HG03521 (cell line): ENCODE measurements at regions not wholly inside any gene's neighbourhood (a gene's known extent, or its start where the extent isn't known, plus 50 kb on each side); places are given as distances from the start of the nearest gene placed in this dataset.

Source experiments
- ATAC-seq: cut with Tn5 transposase; IDR thresholded peaks from one replicate; pipeline ENCODE4 v1.9.1; 2021; ENCODE audit warnings: mild to moderate bottlenecking, moderate library complexity; ENCODE audit not compliant: unreplicated experiment

DNA sequence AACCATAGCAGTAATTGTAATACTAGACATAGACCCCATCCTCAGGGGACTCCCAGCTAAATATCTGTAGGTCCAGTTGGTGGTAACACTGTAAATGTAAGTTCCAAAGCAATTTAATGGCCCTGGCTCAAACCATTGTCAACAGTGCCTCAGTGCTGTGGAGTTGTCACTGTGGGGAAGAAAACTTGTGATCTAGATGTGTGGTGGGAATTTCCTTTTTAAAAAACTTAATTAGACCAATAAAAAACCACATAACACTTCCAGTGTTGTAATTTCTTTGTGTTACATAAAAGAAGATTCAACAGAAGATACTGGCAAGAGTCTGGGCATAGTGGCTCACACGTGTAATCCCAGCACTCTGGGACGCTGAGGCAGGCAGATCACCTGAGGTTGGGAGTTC, 138.6 kb upstream of the UMPS start:
- ATAC-seq: no peak

DNA sequence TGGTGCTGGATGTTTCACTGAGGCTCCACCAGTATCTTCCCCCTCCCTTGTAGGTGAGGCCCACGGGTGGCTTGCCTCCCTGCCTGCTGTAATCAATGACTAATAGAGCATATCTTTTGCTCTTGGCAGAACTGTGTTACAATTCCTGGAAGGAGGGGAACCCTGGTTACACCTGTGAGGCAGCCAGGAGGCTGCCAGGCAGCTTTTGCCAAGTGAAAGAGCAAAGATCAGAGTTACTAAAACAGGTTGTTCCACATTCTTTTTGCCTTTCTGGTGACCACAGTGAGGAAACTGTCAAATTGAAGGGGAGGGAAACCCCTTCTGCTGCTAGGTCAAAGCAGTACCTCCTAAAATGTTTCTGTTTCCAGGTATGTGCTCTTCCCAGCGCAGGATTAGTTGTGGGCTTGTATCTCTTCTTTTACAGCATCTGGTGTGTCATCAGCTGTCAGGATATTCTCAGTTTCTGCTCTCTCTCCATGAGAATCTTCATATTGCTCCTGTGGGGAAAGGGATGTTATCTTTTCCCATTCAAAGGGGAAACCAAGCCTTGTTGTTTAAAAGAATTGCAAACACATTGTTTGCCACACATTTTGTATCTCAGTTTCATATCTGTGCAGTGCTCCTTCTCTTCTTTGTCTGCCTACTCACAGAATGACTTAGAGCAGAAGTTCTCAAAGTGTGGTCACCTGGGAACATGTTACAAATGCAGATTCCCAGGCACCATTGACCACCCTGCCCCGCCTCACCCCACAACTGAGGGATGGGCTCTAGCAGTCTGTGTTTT, 137.4 kb upstream of the UMPS start:
- ATAC-seq: peak; percentile 51

DNA sequence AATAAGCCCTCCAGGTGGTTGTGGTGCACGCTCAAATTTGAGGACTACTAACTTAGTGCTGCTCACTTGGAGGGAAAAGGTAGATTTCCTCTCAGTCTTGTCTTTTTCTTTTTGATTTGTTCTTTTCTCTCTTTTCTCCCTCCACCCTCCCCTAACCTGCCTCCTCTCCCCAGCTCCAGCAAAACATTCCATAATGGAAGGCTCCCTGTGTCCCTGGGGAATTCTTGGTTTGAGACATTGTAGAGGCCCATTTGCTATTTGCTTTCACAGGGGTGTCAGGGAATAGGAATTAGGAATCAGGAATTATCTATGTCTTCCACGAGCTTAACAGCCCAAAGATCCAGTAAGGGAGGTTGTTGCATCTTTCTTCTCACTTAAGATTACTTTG, 136.8 kb upstream of the UMPS start:
- ATAC-seq: no peak

DNA sequence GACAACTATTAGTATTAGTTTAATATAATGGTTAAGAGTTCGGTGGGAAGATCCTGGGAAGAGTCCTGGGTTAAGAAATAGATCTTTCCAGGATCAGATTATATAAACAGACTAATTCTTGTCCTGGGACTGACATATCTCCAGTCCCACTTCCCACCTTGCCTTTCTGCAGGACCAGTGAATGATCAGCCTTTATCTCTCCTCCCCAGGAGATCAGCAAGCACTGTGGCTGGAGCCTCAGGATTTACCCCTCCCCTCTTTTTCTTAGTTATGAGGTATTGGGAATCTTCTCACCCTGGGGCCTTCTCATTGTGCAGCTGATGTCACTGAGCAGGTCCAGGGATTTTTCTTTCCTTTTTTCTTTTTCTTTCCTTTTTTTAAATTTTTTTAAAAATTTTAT, 135.7 kb upstream of the UMPS start:
- ATAC-seq: no peak

DNA sequence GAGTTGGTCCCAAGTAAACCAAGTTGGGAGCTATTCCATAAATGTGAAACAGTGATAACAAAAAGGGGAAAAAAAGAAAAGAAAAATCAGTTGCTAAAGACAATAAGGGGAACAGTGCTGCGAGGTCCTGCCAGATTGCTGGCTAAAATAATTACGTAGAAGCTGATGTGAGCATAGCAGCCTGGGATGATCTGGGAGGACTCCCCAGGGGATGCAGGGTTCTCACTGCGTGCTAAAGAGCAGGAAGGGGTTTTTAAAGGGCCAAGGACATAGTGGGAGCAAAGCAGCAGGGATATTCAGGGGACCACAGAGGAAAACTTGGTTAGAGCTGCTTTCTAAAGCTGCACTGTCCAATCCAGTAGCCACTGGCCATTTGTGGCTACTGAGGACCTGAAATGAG, 133.0 kb upstream of the UMPS start:
- ATAC-seq: no peak

DNA sequence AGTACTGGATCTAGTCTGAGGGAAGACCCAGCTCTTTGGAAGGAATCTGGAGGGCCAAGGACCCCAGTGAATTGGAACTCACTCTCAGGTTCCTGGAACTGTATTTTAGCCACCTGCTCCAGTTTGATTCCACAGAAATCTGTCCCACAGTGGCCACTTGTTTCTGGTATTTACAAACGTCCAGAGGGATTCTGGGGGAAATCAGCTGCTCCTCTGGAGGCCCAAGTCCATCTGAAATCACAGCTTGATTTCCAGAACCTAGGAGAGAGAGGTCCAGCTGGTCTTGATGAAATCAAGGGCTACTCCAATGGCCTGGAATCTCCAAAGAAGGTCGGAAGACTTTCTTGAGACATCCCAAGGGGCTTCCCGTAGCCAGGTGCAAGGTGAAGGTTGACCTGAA, 132.3 kb upstream of the UMPS start:
- ATAC-seq: no peak

DNA sequence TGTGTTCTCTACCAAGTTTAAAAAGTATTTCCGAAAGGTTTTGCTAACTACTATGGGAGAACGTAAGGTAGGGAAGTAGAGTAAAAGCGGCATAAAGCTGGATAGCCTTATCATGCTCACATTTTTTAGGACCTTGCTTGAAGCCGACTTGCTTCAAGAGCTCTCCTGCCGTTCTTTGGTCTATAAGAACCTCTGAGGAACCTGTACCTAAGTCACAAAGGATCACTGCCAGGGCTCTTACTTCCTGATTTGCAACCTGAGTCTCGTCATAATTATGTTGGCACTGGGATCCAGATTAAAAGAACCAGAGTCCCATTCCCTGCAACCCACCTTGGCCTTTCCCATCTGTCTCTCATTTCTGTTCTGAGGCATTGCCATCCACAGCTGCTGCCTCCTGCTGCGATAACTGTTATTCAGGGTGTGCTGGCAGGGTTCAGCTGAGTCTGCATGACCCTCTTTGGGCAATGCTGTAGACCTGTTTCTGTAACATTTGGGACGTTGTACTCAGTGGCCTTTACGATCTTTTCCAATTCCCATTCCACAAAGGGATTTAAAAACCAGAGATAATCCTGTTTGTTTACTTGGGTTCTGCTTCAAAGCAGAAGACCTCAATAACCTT, 131.0 kb upstream of the UMPS start:
- no peak for ATAC-seq

DNA sequence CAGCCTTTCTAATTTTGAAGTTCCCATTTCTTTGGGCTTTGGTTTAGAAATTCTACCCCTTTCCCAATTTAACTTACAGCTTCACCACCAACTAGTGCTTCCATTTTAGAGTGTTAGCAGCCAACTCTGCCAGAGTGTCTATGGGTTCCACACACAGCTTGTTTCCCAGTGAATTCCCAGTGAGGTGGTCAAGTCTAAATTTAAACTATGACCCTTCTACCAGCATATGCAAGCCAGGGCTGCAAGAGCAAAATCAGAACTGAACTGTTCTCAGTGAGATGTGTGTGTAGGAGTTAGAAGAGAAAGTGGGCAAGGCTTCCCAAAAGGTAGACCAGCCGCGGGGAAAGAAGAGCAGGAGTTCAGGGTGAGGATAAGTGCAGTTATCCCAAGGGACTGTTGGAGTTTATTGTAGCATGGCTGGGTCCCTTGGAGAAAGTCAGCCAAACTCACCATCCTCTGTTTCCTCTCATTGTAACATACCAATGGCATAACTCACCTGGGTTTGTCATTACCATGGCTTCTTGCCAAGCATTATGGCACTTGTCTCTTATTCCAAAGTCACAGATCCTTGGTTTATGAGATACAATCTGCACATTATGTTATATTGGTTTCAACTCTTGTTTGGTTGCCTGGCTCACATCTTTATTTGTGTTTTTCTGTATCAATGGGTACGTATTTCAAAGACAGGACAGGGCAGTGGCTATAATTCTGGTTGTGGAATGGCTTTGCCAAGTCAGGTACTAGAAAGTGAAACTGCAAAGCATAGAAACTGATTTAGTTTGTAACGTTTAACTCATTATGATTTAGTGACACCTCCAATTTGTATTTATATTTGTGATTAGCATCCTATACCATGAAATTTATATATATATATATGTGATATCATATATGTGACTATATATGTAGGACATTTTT, 130.2 kb upstream of the UMPS start:
- ATAC-seq: no peak

DNA sequence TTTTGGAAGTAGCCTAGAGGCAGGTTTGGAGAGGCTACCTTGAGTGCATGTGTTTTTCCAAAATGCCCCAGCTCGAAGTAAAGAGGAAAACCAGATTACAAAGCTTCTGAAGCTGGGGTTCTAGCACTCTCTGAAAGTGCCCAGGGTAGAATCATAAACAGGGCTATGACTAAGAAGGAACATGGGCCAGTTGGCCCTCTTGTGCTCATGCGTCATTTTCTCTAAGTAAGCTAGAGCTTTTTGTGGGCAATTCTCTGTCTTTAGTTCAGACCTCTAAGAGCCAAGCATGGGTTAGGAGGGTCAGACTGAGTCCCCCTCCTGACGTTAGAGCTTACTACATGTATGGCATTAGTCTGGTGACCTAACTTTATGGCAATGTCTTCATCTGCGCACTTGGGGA, 129.5 kb upstream of the UMPS start:
- no peak for ATAC-seq

DNA sequence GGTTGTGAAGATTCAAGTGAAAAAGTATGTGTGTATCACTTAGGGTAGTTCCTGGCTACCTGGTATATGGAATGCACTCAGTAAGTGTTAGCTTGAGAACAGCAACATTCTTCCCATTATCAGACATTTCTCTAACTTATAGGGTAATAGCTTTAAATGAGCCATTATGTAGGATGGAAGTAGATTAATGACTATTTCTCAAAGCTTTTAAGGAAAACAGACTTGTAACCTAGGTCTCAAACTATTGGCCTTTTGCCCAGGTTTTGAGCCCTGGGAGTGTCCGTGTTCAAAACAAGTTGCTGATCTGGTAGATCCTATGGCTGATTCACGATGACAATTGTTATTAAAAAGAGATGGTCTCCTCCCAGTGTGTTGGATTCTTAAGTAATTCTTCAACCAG, 129.1 kb upstream of the UMPS start:
- ATAC-seq: no peak

DNA sequence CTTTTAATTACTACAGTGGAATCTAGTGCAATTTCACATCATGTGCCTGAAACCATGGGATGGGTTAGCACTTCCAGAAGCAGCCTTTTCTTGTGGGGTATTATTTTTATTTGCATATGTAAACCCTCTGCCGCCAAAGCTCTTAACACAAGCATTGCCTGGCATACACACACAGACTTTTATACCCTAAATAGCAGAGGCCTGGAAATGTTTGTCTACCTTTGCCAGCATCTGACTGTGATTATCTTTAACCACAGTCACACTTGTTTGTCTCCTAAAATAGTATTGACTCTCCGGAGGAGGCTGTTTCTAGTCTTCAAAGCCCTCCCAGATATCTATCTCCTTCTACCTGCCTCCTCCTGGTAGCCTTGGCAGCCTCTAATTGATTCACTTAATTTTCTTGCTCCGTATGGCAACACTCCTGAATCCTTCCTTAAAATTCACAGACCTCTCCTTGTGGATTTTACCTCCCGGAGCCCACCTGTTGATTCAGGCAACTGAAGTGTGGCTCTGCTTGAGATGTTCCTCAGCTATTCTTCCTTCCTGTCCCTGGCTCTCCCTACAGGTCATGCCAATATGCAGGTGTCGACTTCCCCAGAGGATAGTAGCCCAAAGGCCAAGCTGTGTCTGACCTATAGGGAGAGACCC, 127.1 kb upstream of the UMPS start:
- ATAC-seq: no peak

DNA sequence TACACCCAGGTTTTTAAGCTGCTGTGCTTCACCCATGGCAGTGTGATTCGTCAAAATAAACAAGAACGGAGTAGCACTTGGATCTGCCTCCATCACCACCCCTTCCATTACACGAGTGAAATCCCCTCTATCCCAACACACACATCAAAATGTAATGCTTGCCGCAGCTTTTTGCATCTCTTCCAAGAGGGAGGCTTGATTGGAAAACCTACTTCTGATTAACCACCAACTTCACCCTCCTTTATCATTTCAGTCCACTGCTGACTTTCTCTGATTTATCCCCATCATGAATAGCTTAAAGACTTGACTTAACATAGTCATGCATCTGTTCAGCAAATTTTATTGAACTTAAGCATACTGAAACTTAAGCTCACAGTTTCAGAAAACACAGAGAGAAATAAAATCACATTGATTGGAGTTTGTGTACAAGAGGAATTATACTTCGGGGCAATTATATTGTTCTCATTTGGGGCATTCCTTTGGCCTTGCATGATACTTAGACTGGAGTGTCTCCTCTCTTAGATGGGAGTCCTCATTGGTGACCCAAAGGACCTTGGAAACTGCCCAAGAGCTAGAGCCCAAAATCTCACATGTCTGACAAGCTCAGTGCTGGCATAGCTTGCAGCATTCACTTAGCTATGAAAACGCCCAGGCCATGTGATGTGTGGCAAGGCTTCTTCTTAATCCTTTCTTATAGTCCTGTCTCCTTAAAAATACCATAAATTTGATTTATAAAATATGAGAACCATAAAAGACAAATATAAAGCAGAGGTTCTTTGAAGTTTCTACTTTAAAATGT, 124.3 kb upstream of the UMPS start:
- no peak for ATAC-seq

DNA sequence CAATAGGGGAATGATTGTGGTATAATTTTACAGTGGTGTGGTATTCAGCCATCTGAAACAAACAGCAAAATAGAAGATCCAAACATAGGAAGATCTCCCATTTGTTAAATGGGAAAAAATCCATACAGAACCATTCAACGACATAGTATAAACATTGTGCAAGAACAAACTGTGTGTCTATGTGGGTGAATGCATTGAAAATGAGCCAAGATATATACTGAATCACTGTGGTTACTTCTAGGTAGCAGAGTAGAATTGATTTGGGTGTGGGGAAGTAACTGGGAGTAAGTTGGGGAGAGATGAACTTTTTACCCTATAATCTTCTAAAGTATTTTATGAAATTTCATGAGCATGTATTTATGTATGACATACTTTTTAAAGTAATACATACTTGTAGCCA, 123.1 kb upstream of the UMPS start:
- no peak for ATAC-seq

DNA sequence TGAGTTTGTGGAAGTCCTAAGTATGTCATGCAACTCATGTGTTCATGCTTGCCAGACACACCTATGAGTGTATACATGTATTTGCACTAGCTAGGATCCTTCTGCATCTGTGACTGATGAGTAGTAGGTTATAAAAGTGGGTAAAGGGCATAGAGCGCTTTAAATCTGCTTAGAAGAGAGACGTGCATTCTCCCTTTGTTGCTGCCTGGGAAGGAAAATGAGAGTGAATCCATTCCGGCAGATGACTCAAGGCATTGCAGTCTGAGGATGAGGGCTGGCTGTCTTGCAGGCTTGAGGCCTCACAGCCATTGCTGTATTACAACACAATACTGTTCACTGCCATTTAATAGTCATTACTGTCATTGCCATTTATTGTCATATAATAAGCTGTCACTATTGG, 120.8 kb upstream of the UMPS start:
- no peak for ATAC-seq

DNA sequence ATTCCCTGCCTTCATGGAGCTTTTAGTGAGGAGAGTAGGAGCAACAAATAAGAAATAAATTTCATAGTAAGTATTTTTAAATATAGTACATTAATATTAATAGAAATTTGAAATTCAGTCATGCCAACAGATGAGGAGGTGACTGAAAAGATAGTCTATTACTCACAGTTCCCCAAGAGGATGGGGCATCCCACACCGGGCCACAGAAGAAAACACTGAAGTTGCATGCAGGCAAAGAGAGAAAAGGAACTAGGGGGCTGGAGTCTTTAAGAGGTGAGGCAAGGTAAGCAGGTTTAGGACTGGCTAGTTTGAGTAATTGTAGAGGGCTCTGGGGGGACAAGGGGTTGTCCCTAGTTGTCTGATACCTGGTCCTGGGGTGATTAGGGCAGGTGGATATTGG, 120.1 kb upstream of the UMPS start:
- no peak for ATAC-seq

DNA sequence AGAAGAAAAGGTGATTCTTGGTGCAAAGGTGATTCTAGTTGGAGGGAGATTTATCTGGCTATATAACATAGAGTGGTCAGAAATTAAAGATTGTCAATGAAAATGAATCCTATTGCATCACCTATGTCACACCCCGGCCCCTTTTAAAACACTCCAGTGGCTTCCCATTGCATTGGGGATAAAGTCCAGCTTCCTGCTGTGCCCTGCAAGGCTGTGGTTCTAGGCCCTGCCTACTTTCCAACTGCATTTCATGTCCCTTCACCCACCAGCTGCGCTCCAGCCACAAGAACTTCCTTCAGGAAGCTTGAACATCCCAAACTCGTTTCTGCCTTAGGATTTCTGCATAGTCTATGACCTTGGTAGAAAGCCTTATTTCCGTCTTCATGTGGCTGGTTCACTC, 118.7 kb upstream of the UMPS start:
- no peak for ATAC-seq

DNA sequence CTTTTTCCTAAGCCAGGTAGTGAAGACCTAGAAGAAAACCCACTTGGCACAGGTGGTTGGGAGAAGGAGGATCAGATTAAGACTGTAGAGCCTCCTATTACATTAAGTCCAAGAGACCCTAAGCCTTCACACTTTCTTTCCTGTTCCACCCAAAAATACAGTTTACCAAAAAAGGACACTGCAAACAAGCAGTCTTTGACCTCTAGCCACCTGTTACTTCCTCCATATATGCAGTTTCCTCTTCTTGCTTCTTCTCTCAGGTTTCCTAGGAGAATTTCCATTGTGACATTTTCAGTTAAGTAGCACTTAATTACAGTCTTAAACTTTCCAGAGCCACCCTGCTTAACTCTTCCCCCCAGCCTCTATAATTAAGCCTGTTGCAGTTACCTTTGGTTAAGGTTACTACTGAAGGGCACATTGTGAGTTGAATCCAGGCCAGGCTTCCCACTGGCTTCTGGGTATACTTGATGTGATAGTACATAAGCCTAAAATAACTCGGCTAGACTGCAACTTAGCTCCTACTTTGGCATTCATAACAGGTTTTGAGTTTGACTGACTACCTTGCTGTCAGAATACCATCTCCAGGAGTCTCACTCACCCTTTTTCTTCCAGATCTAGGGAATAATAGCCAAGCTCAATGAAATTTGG, 114.2 kb upstream of the UMPS start:
- ATAC-seq: no peak

DNA sequence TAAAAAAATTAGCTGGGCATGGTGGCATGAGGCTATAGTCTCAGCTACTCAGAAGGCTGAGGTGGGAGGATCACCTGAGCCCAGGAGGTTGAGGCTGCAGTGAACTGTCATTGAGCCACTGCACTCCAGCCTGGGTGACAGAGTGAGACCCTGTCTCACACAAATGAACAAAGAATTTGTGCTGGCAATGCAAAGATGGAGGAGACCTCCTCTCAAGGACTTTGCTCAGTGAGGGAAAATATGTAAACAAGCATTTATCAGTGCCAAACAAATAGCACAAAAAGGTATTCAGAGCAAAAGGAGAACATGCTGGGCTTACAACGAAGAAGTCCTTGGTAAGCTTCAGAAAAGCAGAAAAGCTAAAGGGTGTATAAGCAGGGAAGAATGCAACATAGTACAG, 113.1 kb upstream of the UMPS start:
- ATAC-seq: no peak

DNA sequence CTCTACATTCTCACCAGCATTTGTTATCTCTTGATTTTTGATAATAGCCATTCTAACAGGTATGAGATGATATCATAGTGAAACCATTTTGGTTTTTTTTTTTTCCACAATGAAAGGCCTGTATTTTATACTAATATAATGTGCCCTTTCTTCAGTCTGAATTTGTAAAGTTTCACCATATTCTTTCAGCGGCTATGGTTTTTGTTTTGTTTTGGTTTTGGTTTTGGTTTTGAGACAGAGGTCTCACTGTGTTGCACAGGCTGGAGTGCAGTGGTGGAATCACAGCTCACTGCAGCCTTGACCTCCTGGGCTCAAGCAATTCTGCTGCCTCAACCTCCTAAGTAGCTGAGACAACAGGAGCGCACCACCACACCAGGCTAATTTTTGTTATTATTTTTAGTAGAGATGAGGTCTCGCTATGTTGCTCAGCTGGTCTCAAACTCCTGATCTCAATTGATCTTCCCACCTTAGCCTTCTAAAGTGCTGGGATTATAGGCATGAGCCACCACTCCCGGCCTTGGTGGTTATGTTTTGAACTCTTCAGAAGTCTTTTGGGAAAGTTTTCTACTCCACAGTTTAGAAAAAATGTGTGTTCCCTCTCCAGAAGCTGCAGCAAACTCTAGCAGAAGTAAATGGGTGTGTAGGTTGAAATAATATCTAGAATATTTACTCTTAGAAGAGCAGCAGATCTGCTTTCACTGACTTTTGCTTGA, 110.2 kb upstream of the UMPS start:
- ATAC-seq: no peak
